ENCODE measurements at regions not wholly inside any gene's neighbourhood (a gene's known extent, or its start where the extent isn't known, plus 50 kb on each side); places are given as distances from the start of the nearest gene placed in this dataset.

- no peaks in the 10 kb centered on the region for H3K4me1 ChIP-seq (ENCODE audit: control insufficient read depth in 2 of 2, insufficient read depth in 2 of 2, low read length in 2 of 2)
- DNase-seq (no peak), ATAC-seq (ENCODE audit: low read depth) (no peak)
- H4K20me1 ChIP-seq (ENCODE audit: control insufficient read depth, insufficient read depth, low read length, poor library complexity, severe bottlenecking), result no peaks in the 10 kb centered on the region
- Mint-ChIP-seq H3K27me3 (no peaks in the 10 kb centered on the region), H3K27ac (no peak overlapping the region), H3K4me3 (no peak overlapping the region), H3K9me3 (ENCODE audit: insufficient read depth) (peaks cover 2% of the 10 kb centered on the region), H3K4me1 (no peaks in the 10 kb centered on the region)
- ChIA-PET CTCF (no interaction called here), POLR2A (no interaction called here)
- H3K36me3 ChIP-seq (replicated peaks in 1 of 2; ENCODE audit: control extremely low read depth in 1 of 2, control insufficient read depth in 1 of 2, extremely low read depth in 1 of 2, insufficient read depth in 2 of 2, low read length in 1 of 2), result no peaks in the 10 kb centered on the region
- H3K27ac ChIP-seq (ENCODE audit: low read length in 2 of 2), result no peak overlapping the region
- H3K79me2 ChIP-seq (ENCODE audit: control insufficient read depth, insufficient read depth, low read length), result no peaks in the 10 kb centered on the region
- no peak for TF ChIP-seq CTCF (IDR thresholded peaks at IDR 0.05)
- no peak for TF ChIP-seq EZH2 (IDR thresholded peaks at IDR 0.05; ENCODE audit: borderline replicate concordance, insufficient read depth, low read depth, low read length, poor library complexity, severe bottlenecking)
- intact Hi-C loops (cut with micrococcal nuclease), result no loop called here
- no peak overlapping the region for H3K4me3 ChIP-seq (ENCODE audit: control extremely low read depth in 1 of 5, extremely low read depth in 1 of 5, insufficient read depth in 1 of 5, low read depth in 2 of 5, low read length in 4 of 5)
- H3K9ac ChIP-seq (ENCODE audit: low read length), result no peak overlapping the region
- H2AFZ ChIP-seq (ENCODE audit: insufficient read depth, low read depth, low read length, poor library complexity, severe bottlenecking), result no peak overlapping the region
- no peaks in the 10 kb centered on the region for H3K9me3 ChIP-seq (ENCODE audit: control extremely low read depth in 1 of 3, control insufficient read depth in 2 of 3, insufficient read depth in 1 of 3, low read length in 2 of 3)
- 50% methylated on average over 2 of the region's 6 CpGs for WGBS (ENCODE audit: insufficient coverage)
- no peaks in the 10 kb centered on the region for H3K27me3 ChIP-seq (replicated peaks in 1 of 4; ENCODE audit: control extremely low read depth in 1 of 4, control insufficient read depth in 3 of 4, insufficient read depth in 4 of 4, low read length in 3 of 4)
- no peak overlapping the region for H3K4me2 ChIP-seq (replicated peaks; ENCODE audit: low read depth, low read length, poor library complexity, severe bottlenecking)
Observed at GRCh38 chr10:56895306-56895705, 534.2 kb upstream of the ZWINT start.

GRCh38 chr10:56881218-56881617 is 520.2 kb upstream of the ZWINT start:
- Histone ChIP-seq H2AFZ (ENCODE audit: insufficient read depth, low read depth, low read length, poor library complexity, severe bottlenecking) (no peak overlapping the region), H3K9ac (ENCODE audit: low read length) (no peak overlapping the region), H3K9me3 (ENCODE audit: control extremely low read depth in 1 of 3, control insufficient read depth in 2 of 3, insufficient read depth in 1 of 3, low read length in 2 of 3) (no peaks in the 10 kb centered on the region), H4K20me1 (ENCODE audit: control insufficient read depth, insufficient read depth, low read length, poor library complexity, severe bottlenecking) (no peaks in the 10 kb centered on the region), H3K4me3 (ENCODE audit: control extremely low read depth in 1 of 5, extremely low read depth in 1 of 5, insufficient read depth in 1 of 5, low read depth in 2 of 5, low read length in 4 of 5) (no peak overlapping the region), H3K4me2 (replicated peaks; ENCODE audit: low read depth, low read length, poor library complexity, severe bottlenecking) (no peak overlapping the region), H3K27me3 (replicated peaks in 1 of 4; ENCODE audit: control extremely low read depth in 1 of 4, control insufficient read depth in 3 of 4, insufficient read depth in 4 of 4, low read length in 3 of 4) (no peaks in the 10 kb centered on the region), H3K36me3 (replicated peaks in 1 of 2; ENCODE audit: control extremely low read depth in 1 of 2, control insufficient read depth in 1 of 2, extremely low read depth in 1 of 2, insufficient read depth in 2 of 2, low read length in 1 of 2) (no peaks in the 10 kb centered on the region), H3K27ac (ENCODE audit: low read length in 2 of 2) (no peak overlapping the region), H3K79me2 (ENCODE audit: control insufficient read depth, insufficient read depth, low read length) (no peaks in the 10 kb centered on the region), H3K4me1 (ENCODE audit: control insufficient read depth in 2 of 2, insufficient read depth in 2 of 2, low read length in 2 of 2) (no peaks in the 10 kb centered on the region)
- Mint-ChIP-seq H3K4me1 (no peaks in the 10 kb centered on the region), H3K9me3 (ENCODE audit: insufficient read depth) (no peaks in the 10 kb centered on the region), H3K27me3 (no peaks in the 10 kb centered on the region), H3K4me3 (no peak overlapping the region), H3K27ac (no peak overlapping the region)
- ChIA-PET POLR2A (no interaction called here), CTCF (no interaction called here)
- DNase-seq (no peak), ATAC-seq (ENCODE audit: low read depth) (no peak)
- WGBS (ENCODE audit: insufficient coverage), result 100% methylated on average over 2 of the region's 3 CpGs
- TF ChIP-seq CTCF (IDR thresholded peaks at IDR 0.05) (no peak), EZH2 (IDR thresholded peaks at IDR 0.05; ENCODE audit: borderline replicate concordance, insufficient read depth, low read depth, low read length, poor library complexity, severe bottlenecking) (no peak)
- intact Hi-C loops (cut with micrococcal nuclease), result no loop called here
